ENCODE measurements at regions not wholly inside any gene's neighbourhood (a gene's known extent, or its start where the extent isn't known, plus 50 kb on each side); places are given as distances from the start of the nearest gene placed in this dataset.

DNA sequence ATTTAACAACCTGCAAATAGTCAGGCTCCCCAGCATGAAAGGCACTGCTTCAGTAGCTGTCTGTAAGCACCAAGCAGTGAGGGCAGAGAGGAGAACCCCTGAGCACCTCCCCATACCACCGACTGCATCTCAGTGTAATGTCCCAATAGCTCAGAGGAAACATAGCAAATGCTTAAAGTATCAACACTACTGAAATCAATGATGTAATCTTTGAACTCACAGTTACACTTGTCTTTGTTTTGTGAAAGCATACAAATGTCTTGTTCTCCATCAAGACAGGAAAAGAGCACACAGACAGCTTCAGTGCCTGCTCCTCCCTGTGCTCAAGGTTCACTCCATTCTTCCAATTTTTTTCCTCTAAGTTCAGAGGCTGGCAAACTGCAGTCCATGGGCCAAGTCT, 94.7 kb downstream of the IRS2 start:
- no peaks in the 10 kb centered on the region for H3K9me3 ChIP-seq (ENCODE audit: control insufficient read depth in 2 of 2, low read length in 2 of 2)
- Mint-ChIP-seq H3K27me3 (no peaks in the 10 kb centered on the region), H3K4me1 (no peaks in the 10 kb centered on the region), H3K27ac (no peak overlapping the region), H3K4me3 (no peak overlapping the region), H3K9me3 (peaks cover 0 to 2% (median 0%) of the 10 kb centered on the region in 7 donors), H3K36me3 (no peaks in the 10 kb centered on the region)
- DNase-seq (no peak), ATAC-seq (ENCODE audit: low read depth in 2 of 2) (no peak)
- H3K27ac ChIP-seq (ENCODE audit: insufficient read depth, low read length, poor library complexity, severe bottlenecking), result no peak overlapping the region
- H3K36me3 ChIP-seq (ENCODE audit: control insufficient read depth, insufficient read depth, low read length), result no peaks in the 10 kb centered on the region
- no peaks in the 10 kb centered on the region for H3K27me3 ChIP-seq (ENCODE audit: control insufficient read depth, insufficient read depth, low read length)
- H3K4me3 ChIP-seq (ENCODE audit: low read depth, low read length), result no peak overlapping the region
- no peaks in the 10 kb centered on the region for H3K4me1 ChIP-seq (ENCODE audit: control insufficient read depth, insufficient read depth, low read length, poor library complexity, severe bottlenecking)

DNA sequence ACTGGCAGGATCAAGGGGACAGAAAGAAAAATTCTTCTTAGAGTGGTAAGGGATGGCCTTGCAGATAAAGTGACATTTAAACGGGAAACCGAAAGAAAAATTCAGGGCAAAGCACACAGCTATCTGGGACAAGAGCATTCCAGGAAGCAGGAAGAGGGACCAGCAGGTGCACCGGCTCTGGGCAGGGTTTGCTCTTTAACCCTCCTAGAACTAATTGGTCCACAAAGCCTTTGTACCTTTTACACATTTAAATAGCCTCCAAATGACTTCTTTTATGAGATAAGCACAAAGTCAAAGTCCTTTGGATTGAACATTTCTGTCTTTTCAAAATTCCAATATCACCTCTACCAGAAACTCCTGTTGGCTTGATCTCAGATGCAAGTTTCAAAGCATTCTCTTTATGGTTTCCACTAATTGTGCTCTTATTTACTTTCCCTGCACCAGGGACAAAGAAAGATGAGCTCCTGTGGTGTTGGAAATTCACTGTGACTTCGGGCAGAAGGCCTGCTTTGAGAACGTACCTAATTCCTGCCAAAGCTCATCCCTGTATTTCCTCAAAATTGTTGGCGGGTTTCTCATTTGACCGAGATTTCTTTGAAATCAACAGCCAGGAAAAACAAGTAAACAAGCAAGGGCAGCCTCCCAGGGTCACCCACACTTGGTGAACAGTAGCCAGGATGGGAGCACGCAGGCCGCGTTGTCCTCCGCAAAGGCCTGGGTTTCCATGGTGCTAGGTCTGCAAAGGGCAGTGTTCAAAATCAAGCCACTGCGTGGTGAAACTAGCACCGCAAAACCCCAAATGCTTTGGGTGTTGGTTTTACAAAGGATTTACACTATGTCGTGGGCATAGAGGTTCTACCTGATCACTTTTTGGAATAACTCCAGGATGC, 98.6 kb downstream of the IRS2 start:
- Histone ChIP-seq H3K36me3 (ENCODE audit: control insufficient read depth, insufficient read depth, low read length) (no peaks in the 10 kb centered on the region), H3K9me3 (ENCODE audit: control insufficient read depth in 2 of 2, low read length in 2 of 2) (no peaks in the 10 kb centered on the region), H3K27ac (ENCODE audit: insufficient read depth, low read length, poor library complexity, severe bottlenecking) (no peak overlapping the region), H3K4me3 (ENCODE audit: low read depth, low read length) (no peak overlapping the region), H3K27me3 (ENCODE audit: control insufficient read depth, insufficient read depth, low read length) (no peaks in the 10 kb centered on the region), H3K4me1 (ENCODE audit: control insufficient read depth, insufficient read depth, low read length, poor library complexity, severe bottlenecking) (no peaks in the 10 kb centered on the region)
- DNase-seq, result no peak
- peaks cover 8% of the 10 kb centered on the region for H3K27me3 Mint-ChIP-seq
- no peaks in the 10 kb centered on the region for H3K4me1 Mint-ChIP-seq
- H3K36me3 Mint-ChIP-seq, result no peaks in the 10 kb centered on the region
- ATAC-seq (ENCODE audit: low read depth in 2 of 2), result no peak
- H3K4me3 Mint-ChIP-seq, result no peak overlapping the region
- H3K9me3 Mint-ChIP-seq, result peaks cover 0 to 4% (median 0%) of the 10 kb centered on the region in 7 donors
- no peak overlapping the region for H3K27ac Mint-ChIP-seq

GRCh38 chr13:109685203-109685602, 101.2 kb downstream of the IRS2 start:
- no peaks in the 10 kb centered on the region for H3K27me3 ChIP-seq (ENCODE audit: control insufficient read depth, insufficient read depth, low read length)
- DNase-seq (no peak), ATAC-seq (ENCODE audit: low read depth in 2 of 2) (no peak)
- H3K4me1 ChIP-seq (ENCODE audit: control insufficient read depth, insufficient read depth, low read length, poor library complexity, severe bottlenecking), result no peaks in the 10 kb centered on the region
- H3K36me3 ChIP-seq (ENCODE audit: control insufficient read depth, insufficient read depth, low read length), result no peaks in the 10 kb centered on the region
- no peak overlapping the region for H3K4me3 ChIP-seq (ENCODE audit: low read depth, low read length)
- no peaks in the 10 kb centered on the region for H3K9me3 ChIP-seq (ENCODE audit: control insufficient read depth in 2 of 2, low read length in 2 of 2)
- no peaks in the 10 kb centered on the region for H3K36me3 Mint-ChIP-seq
- no peak overlapping the region for H3K4me3 Mint-ChIP-seq
- H3K9me3 Mint-ChIP-seq, result peaks cover 0 to 4% (median 0%) of the 10 kb centered on the region in 7 donors
- no peaks in the 10 kb centered on the region for H3K4me1 Mint-ChIP-seq
- H3K27me3 Mint-ChIP-seq, result peaks cover 8% of the 10 kb centered on the region
- no peak overlapping the region for H3K27ac Mint-ChIP-seq
- no peak overlapping the region for H3K27ac ChIP-seq (ENCODE audit: insufficient read depth, low read length, poor library complexity, severe bottlenecking)

- Mint-ChIP-seq H3K9me3 (peaks cover 0 to 4% (median 0%) of the 10 kb centered on the region in 7 donors), H3K27ac (no peak overlapping the region), H3K27me3 (peaks cover 8% of the 10 kb centered on the region), H3K4me1 (no peaks in the 10 kb centered on the region), H3K36me3 (no peaks in the 10 kb centered on the region), H3K4me3 (no peak overlapping the region)
- Histone ChIP-seq H3K36me3 (ENCODE audit: control insufficient read depth, insufficient read depth, low read length) (no peaks in the 10 kb centered on the region), H3K4me1 (ENCODE audit: control insufficient read depth, insufficient read depth, low read length, poor library complexity, severe bottlenecking) (no peaks in the 10 kb centered on the region), H3K9me3 (ENCODE audit: control insufficient read depth in 2 of 2, low read length in 2 of 2) (no peaks in the 10 kb centered on the region), H3K27me3 (ENCODE audit: control insufficient read depth, insufficient read depth, low read length) (no peaks in the 10 kb centered on the region), H3K27ac (ENCODE audit: insufficient read depth, low read length, poor library complexity, severe bottlenecking) (no peak overlapping the region), H3K4me3 (ENCODE audit: low read depth, low read length) (no peak overlapping the region)
- ATAC-seq (ENCODE audit: low read depth in 2 of 2) (no peak), DNase-seq (no peak)
Measured at GRCh38 chr13:109684824-109685202, 101.6 kb downstream of the IRS2 start.

DNA sequence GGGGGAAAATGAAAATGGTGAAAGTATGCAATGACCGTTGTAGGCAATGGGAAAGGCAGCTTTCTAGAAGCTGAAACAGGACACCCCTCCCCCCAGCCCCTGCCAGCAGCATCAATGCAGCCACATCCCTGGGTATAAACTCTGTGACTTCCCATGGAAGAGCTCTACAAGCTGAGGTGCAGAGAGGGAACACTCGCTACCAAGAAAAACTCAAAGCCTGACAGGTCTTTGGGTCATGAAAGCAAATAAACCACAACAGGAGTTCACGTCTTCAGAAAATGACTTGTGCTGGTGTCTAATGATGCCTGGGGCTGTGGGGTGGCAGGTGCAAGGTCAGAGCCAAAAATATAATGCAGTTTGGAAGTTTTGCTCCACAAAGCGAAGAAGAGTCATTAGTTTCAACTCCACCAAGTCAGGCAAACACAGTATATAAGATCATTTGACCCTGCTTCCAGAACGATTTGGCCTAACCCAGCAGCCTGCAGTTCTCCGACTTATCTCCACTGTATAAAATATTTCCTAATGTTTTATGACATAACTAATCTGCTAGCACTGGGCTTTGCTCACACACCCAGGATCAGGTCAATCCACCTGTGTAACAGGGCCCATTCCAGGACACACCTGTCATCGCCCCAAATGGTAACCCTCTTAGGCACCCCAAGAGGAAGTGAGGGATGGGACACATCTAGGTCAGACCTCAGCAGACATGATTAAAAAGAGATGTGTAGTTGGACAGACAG, 102.1 kb downstream of the IRS2 start:
- peaks cover 8% of the 10 kb centered on the region for H3K27me3 Mint-ChIP-seq
- H3K4me3 Mint-ChIP-seq, result no peak overlapping the region
- no peak overlapping the region for H3K27ac Mint-ChIP-seq
- Histone ChIP-seq H3K4me1 (ENCODE audit: control insufficient read depth, insufficient read depth, low read length, poor library complexity, severe bottlenecking) (no peaks in the 10 kb centered on the region), H3K36me3 (ENCODE audit: control insufficient read depth, insufficient read depth, low read length) (no peaks in the 10 kb centered on the region), H3K4me3 (ENCODE audit: low read depth, low read length) (no peak overlapping the region), H3K27me3 (ENCODE audit: control insufficient read depth, insufficient read depth, low read length) (no peaks in the 10 kb centered on the region), H3K27ac (ENCODE audit: insufficient read depth, low read length, poor library complexity, severe bottlenecking) (no peak overlapping the region), H3K9me3 (ENCODE audit: control insufficient read depth in 2 of 2, low read length in 2 of 2) (no peaks in the 10 kb centered on the region)
- H3K9me3 Mint-ChIP-seq, result peaks cover 0 to 4% (median 0%) of the 10 kb centered on the region in 7 donors
- no peaks in the 10 kb centered on the region for H3K4me1 Mint-ChIP-seq
- no peaks in the 10 kb centered on the region for H3K36me3 Mint-ChIP-seq
- DNase-seq (no peak), ATAC-seq (ENCODE audit: low read depth in 2 of 2) (no peak)

DNA sequence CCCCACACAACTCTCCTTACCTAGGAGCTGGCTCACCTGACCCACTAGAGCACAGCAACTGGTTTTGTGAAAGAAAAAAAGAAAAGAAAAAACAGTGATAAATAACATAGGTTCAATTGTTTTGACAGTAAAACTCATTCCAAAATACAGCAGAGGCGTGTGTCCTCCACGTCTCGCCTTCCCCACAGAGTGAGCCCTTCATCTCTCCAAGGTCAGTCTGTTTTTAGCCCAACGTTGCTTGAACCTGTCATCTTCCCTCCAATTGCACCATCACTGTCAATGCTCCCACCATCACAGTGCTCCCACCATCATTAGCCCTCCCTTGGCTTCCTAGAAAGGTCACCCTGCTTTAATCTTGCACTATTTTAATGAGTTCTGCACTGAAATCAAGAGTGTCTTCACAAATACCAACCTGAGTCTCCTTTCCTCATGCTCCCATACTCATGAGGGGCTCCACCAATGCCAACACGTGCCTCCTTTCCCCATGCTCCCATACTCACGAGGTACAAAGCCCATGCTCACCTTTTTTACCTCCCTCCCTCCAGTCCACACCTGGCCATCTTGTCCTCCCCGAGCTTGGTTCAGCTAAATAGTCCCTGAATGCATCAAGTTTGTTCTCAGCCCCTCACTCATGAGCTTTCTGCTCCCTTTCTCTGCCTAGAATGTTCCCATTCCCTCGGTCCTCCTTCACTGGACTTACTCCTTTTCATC, 103.7 kb downstream of the IRS2 start:
- no peak overlapping the region for H3K27ac ChIP-seq (ENCODE audit: insufficient read depth, low read length, poor library complexity, severe bottlenecking)
- no peaks in the 10 kb centered on the region for H3K27me3 ChIP-seq (ENCODE audit: control insufficient read depth, insufficient read depth, low read length)
- no peak for ATAC-seq (ENCODE audit: low read depth in 2 of 2)
- no peak overlapping the region for H3K4me3 Mint-ChIP-seq
- no peaks in the 10 kb centered on the region for H3K4me1 ChIP-seq (ENCODE audit: control insufficient read depth, insufficient read depth, low read length, poor library complexity, severe bottlenecking)
- no peak overlapping the region for H3K27ac Mint-ChIP-seq
- no peak overlapping the region for H3K4me3 ChIP-seq (ENCODE audit: low read depth, low read length)
- peaks cover 0 to 2% (median 0%) of the 10 kb centered on the region in 7 donors for H3K9me3 Mint-ChIP-seq
- no peaks in the 10 kb centered on the region for H3K9me3 ChIP-seq (ENCODE audit: control insufficient read depth in 2 of 2, low read length in 2 of 2)
- H3K27me3 Mint-ChIP-seq, result peaks cover 8% of the 10 kb centered on the region
- no peaks in the 10 kb centered on the region for H3K36me3 Mint-ChIP-seq
- no peaks in the 10 kb centered on the region for H3K4me1 Mint-ChIP-seq
- no peak for DNase-seq
- no peaks in the 10 kb centered on the region for H3K36me3 ChIP-seq (ENCODE audit: control insufficient read depth, insufficient read depth, low read length)

DNA sequence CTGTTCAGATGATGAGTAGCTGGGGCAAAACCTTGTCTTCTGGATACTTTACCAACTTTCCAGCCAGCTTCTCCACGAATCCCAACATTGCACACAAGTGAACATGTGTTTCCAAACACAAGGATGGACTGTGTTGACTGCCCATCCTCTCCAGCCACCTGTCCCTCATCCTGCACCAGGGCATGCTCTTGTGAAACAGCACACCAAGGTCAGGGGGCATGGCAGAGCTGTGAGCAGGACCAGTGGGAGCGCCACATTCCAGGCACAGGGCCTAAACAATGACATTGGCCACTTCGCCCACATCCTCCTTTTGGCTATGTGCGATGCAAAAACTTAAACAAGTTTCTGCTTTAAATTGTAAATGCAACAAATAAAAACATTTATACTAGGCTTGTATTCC, 105.5 kb downstream of the IRS2 start:
- Histone ChIP-seq H3K9me3 (ENCODE audit: control insufficient read depth in 2 of 2, low read length in 2 of 2) (no peaks in the 10 kb centered on the region), H3K27ac (ENCODE audit: insufficient read depth, low read length, poor library complexity, severe bottlenecking) (no peak overlapping the region), H3K4me3 (ENCODE audit: low read depth, low read length) (no peak overlapping the region), H3K27me3 (ENCODE audit: control insufficient read depth, insufficient read depth, low read length) (no peaks in the 10 kb centered on the region), H3K36me3 (ENCODE audit: control insufficient read depth, insufficient read depth, low read length) (no peaks in the 10 kb centered on the region), H3K4me1 (ENCODE audit: control insufficient read depth, insufficient read depth, low read length, poor library complexity, severe bottlenecking) (no peaks in the 10 kb centered on the region)
- peak overlapping the region in 1 of 3 donors; percentile 15 for H3K27ac Mint-ChIP-seq
- ATAC-seq (ENCODE audit: low read depth in 2 of 2) (no peak), DNase-seq (no peak)
- no peak overlapping the region for H3K4me3 Mint-ChIP-seq
- H3K9me3 Mint-ChIP-seq, result peaks cover 0 to 2% (median 0%) of the 10 kb centered on the region in 7 donors
- H3K36me3 Mint-ChIP-seq, result no peaks in the 10 kb centered on the region
- peaks cover 8% of the 10 kb centered on the region for H3K27me3 Mint-ChIP-seq
- no peaks in the 10 kb centered on the region for H3K4me1 Mint-ChIP-seq

Measured in CD4-positive, CD25-positive, alpha-beta regulatory T cell (primary cell).